Muscle layer of colon (tissue), 2 donors: ENCODE measurements at regions not wholly inside any gene's neighbourhood (a gene's known extent, or its start where the extent isn't known, plus 50 kb on each side); places are given as distances from the start of the nearest gene placed in this dataset.
"Not testable (repeated sequence)": the region's sequence is repeated elsewhere in the genome, so short reads cannot be mapped to it uniquely, and the experiment has no call there.

ENCODE experiments used
- H3K27ac ChIP-seq: one replicate; pipeline ENCODE4 v1.7.0; 2013; ENCODE audit warnings: low read depth, mild to moderate bottlenecking, low read length, moderate library complexity
- H3K27me3 ChIP-seq, 2 donors: one replicate each; pipeline ENCODE4 v1.7.0; 2013; ENCODE audit warnings: low read length in 2 of 2, mild to moderate bottlenecking in 2 of 2; ENCODE audit not compliant: insufficient read depth in 2 of 2, control insufficient read depth in 1 of 2
- H3K36me3 ChIP-seq: one replicate; pipeline ENCODE4 v1.7.0; 2013; ENCODE audit warnings: mild to moderate bottlenecking, low read length; ENCODE audit not compliant: insufficient read depth
- H3K4me1 ChIP-seq: one replicate; pipeline ENCODE4 v1.7.0; 2013; ENCODE audit warnings: mild to moderate bottlenecking, low read length; ENCODE audit not compliant: insufficient read depth
- H3K4me3 ChIP-seq, 2 donors: one replicate each; pipeline ENCODE4 v1.7.0; 2013; ENCODE audit warnings: low read length in 2 of 2, low read depth in 1 of 2, mild to moderate bottlenecking in 1 of 2, moderate library complexity in 1 of 2
- H3K9ac ChIP-seq: one replicate; pipeline ENCODE4 v1.7.0; 2013; ENCODE audit warnings: low read length
- H3K9me3 ChIP-seq: one replicate; pipeline ENCODE4 v1.7.0; 2013; ENCODE audit warnings: mild to moderate bottlenecking, low read length
- donor health status: abdominal sarcoma.
- donor health status: Adenocarcinoma of cecum.

DNA sequence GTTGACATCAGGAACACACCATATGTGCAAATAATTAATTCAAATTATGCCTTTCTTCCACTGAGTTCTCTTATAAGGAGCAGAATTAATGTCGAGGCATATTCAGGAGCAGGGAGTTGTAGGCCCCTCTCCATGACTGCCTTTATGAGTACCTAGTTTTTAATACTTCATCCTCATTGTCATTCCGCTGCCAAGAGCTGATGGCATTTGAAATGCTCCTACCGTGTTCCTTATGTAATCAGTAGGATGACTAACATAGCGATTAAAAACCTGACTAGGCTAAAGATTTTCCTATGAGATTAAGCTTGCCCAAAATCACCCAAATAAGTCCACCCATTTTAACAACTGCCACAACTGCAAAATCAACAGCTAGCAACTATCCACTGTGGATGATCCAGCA is 220.6 kb downstream of the DHX15 start:
- Histone ChIP-seq H3K36me3 (no peaks in the 10 kb centered on the region), H3K27me3 (no peaks in the 10 kb centered on the region), H3K4me3 (no peak overlapping the region), H3K9ac (no peak overlapping the region), H3K9me3 (no peaks in the 10 kb centered on the region), H3K27ac (no peak overlapping the region), H3K4me1 (no peaks in the 10 kb centered on the region)

DNA sequence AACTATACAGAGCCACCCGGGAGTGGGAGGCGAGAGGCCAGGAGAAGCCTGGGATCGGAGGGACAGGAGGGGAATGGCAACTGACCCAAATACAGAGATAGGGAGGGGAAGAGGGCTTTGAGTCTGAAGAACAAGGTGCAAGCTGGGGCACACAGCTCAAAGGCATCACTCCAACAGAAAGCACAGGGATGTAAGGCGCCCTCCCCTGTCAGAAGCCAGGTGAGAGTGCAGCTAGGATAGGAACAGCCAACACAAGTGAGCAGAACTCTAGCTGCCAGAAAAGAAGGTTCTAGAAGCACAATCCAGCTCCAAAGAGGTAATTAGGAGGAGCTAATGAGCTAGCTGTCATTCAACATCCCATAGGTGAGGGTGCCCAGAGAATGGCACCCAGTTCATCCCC is 232.2 kb downstream of the DHX15 start:
- Histone ChIP-seq H3K27ac (no peak overlapping the region), H3K36me3 (no peaks in the 10 kb centered on the region), H3K27me3 (no peaks in the 10 kb centered on the region), H3K4me3 (no peak overlapping the region), H3K9ac (no peak overlapping the region), H3K9me3 (no peaks in the 10 kb centered on the region), H3K4me1 (no peaks in the 10 kb centered on the region)

DNA sequence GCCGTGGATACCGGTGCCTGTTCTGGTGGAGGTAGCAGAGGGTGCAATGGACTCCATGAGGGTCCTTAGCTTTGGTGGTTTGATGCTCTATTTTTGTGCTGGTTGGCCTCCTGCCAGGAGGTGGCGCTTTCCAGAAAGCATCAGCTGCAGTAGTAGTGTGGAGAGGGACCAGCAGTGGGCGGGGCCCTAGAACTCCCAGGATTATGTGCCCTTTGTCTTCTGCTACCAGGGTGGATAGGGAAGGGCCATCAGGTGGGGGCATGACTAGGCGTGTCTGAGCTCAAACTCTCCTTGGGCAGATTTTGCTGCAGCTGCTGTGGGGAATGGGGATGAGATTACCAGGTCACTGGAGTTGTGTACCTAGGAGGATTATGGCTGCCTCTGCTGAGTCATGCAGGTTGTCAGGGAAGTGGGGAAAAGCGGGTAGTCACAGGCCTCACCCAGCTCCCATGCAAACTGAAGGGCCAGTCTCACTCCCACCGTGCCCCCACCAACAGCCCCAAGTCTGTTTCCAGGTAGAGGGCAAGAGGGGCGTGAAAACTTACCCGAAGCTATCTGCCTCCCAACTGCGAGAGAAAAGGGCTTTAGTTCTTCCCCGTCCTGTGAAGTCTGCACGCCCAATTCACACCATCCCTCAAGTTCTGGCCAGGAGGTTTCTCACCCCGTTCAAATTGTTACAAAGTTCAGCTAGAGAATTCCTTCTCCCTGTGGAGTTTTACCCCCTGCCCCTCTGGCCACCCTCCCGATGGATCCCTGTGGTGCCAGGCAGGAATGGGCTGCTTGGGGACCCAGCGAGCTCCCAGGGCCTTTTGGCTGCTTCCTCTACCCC is 235.0 kb downstream of the DHX15 start:
- H3K27me3 ChIP-seq, H3K4me1 ChIP-seq, H3K36me3 ChIP-seq, H3K27ac ChIP-seq, H3K9ac ChIP-seq, H3K4me3 ChIP-seq, H3K9me3 ChIP-seq: not testable (repeated sequence)

DNA sequence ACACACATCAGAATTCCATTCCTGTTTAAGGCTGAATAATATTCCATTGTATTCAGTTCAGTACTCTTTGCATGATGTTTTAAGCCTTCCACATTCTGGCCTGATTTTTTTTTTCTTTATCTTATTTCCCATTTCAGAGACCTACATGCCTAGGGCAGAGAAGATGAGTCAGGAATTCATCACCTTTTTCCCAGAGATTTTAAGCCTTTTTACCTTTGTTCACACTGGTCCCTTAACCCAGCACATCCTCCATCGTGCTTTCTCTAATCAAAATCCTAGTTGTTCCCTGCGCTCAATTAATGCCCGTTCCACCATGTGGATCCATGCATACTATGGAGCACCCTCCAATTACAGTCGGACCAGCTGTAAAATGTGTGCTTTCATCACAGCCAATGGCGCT is 245.1 kb downstream of the DHX15 start:
- Histone ChIP-seq H3K9ac (no peak overlapping the region), H3K36me3 (no peaks in the 10 kb centered on the region), H3K4me1 (no peaks in the 10 kb centered on the region), H3K9me3 (no peaks in the 10 kb centered on the region), H3K4me3 (no peak overlapping the region), H3K27ac (no peak overlapping the region), H3K27me3 (no peaks in the 10 kb centered on the region)

DNA sequence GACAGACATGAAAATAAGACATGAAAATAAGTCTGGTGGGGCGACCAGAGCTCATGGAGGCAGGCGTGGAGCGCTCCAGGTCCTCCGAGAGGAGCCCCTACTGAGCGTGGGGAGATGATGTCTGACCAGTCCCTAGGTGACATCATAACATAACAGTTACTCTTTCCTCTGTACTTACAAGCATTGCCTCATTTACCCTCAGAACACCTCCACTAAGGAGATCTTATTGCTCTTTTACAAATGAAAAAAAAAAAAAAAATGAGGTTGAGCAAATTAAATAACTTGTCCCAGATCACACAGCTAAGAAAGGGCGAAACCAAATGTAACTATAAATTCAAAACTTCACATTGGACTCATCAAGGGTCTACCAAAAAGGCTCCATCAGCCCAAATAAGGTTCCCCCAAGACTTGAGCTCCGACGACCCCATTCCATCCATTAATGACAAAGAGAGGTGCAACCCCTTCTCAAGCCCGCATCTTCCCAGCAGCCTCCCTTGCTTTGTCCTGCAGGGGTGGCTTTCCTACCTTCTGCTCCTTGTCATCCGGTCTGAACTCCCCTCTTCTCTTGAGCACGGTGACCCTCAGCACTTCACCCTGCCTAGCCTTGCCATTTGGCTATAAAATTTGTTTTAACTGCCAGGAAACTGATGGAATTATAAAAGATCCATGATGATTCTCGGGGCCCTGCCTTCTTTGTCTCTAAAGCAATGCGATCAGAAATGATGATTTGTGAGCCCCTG is 246.7 kb downstream of the DHX15 start:
- H3K9ac ChIP-seq: no peak overlapping the region
- no peaks in the 10 kb centered on the region for H3K4me1 ChIP-seq
- H3K27ac ChIP-seq: no peak overlapping the region
- no peak overlapping the region for H3K4me3 ChIP-seq
- no peaks in the 10 kb centered on the region for H3K36me3 ChIP-seq
- no peaks in the 10 kb centered on the region for H3K9me3 ChIP-seq
- no peaks in the 10 kb centered on the region for H3K27me3 ChIP-seq

DNA sequence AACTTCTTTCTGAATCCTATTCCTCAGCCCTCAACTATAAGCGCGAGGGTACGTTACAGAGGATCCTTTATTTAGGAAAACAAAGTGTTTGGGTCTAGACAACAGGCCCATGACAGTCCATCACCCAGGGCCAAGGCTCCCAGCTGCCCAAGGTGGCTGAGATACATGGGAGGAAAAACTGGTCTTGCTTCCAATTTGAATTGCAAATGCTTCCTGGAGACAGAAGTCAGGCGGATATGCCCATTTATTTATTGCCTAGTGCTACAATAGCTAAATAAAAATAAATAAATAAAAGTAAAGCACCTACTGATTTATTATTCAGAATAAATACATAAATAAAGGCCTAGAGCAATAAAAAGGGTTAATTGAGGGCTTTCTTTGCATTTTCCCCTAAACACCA is 248.7 kb downstream of the DHX15 start:
- Histone ChIP-seq H3K4me1 (no peaks in the 10 kb centered on the region), H3K9ac (no peak overlapping the region), H3K27me3 (no peaks in the 10 kb centered on the region), H3K27ac (no peak overlapping the region), H3K9me3 (no peaks in the 10 kb centered on the region), H3K36me3 (no peaks in the 10 kb centered on the region), H3K4me3 (no peak overlapping the region)

DNA sequence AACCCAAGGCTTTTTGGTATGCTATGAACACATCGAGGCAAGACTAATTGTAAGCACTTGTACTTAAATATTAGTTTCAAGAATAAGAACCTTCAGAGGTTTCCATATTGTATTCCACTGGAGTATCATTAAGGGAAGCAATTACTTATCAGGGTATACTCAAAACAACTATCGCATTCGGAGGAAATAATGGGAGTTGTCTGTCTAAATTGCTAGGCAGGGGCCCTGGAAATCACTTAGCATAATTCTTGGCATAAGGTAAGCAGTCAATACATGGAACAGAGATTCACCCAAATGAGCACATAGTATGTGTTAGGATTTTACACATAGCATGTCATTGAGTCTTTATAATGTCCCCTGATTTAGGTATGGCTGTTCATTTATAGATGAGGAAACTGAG is 249.4 kb downstream of the DHX15 start:
- no peak overlapping the region for H3K4me3 ChIP-seq
- H3K4me1 ChIP-seq: no peaks in the 10 kb centered on the region
- H3K9ac ChIP-seq: no peak overlapping the region
- no peaks in the 10 kb centered on the region for H3K27me3 ChIP-seq
- no peaks in the 10 kb centered on the region for H3K36me3 ChIP-seq
- H3K9me3 ChIP-seq: no peaks in the 10 kb centered on the region
- no peak overlapping the region for H3K27ac ChIP-seq

DNA sequence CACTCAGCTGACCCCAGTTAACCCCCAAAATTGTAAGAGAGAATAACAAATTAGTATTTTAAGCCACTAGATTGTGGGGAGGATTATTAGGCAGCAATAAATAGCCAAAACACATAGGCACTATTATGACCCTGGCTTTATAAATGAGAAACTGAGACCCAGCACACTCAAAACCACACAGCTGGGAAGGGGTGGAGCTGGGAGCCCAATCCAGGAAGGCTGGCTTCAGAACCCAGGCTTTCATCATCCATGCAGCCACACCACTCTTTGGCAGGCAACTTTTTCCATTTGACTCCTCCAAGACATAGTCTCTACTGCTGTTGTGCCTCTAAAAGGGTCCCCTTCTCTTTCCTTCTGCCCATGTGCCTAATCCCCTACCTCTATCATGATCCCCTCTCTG is 253.8 kb downstream of the DHX15 start:
- H3K9ac ChIP-seq: no peak overlapping the region
- no peaks in the 10 kb centered on the region for H3K36me3 ChIP-seq
- no peak overlapping the region for H3K4me3 ChIP-seq
- no peaks in the 10 kb centered on the region for H3K27me3 ChIP-seq
- no peaks in the 10 kb centered on the region for H3K4me1 ChIP-seq
- H3K27ac ChIP-seq: no peak overlapping the region
- no peaks in the 10 kb centered on the region for H3K9me3 ChIP-seq

DNA sequence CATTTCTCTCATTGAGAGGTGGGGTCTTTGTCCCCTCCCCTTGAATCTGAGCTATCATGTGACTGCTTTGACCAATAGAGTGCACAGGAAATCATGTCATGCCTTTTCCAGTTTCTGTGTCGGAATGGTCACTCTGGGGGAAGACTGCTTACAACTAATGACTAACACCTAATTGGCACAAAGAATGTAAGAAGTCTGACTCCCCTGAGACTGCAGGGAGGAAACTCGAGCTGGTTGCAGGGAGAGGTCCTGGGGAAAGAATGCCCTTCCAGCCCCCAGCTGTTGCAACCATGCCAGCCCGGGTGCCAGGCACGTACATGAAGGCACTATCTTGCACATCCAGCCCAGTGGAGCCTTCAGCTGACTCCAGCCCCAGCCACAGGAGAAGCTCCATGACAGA is 254.2 kb downstream of the DHX15 start:
- no peaks in the 10 kb centered on the region for H3K27me3 ChIP-seq
- no peaks in the 10 kb centered on the region for H3K9me3 ChIP-seq
- H3K9ac ChIP-seq: no peak overlapping the region
- H3K27ac ChIP-seq: no peak overlapping the region
- no peak overlapping the region for H3K4me3 ChIP-seq
- no peaks in the 10 kb centered on the region for H3K4me1 ChIP-seq
- no peaks in the 10 kb centered on the region for H3K36me3 ChIP-seq

DNA sequence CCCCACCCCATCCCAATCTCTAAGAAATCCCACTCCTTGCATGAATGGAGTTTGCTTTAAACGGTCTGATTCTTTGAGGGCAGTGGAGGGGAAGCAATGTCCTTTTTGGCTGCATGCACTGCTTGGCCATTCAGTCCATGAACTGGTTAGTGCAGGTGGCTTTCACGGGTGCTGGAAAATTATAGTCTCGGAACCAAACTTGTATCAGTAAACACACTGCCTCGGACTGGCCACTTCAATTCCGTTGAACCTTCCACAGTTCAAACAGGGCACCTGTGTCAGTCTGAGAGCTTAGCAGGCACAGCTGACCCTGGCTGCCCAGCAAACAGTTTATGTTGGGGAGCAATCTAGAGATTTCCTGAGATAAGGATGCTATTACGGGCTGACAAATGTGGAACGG is 255.6 kb downstream of the DHX15 start:
- Histone ChIP-seq H3K36me3 (no peaks in the 10 kb centered on the region), H3K4me1 (no peaks in the 10 kb centered on the region), H3K27ac (no peak overlapping the region), H3K9me3 (no peaks in the 10 kb centered on the region), H3K4me3 (no peak overlapping the region), H3K9ac (no peak overlapping the region), H3K27me3 (no peaks in the 10 kb centered on the region)

DNA sequence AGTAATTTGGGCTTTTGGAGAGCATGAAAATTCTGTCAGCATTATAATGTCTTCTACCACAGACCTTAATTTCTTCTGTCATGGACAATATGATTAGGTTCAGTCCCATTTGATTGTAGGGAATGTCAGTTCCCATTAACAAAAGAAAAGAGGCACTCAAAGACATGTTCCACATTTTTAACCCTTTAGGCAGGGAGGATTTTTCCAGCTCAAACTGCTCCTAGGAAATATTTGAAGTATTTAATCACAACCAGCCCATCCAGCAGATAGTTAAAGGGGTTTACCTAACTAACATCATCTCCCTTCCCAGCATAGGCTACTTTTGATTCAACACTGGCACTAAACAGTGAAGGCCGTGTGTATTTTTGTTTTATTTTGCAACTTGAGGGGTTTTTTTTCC is 256.0 kb downstream of the DHX15 start:
- Histone ChIP-seq H3K9me3 (no peaks in the 10 kb centered on the region), H3K27ac (no peak overlapping the region), H3K27me3 (no peaks in the 10 kb centered on the region), H3K9ac (no peak overlapping the region), H3K4me1 (no peaks in the 10 kb centered on the region), H3K4me3 (no peak overlapping the region), H3K36me3 (no peaks in the 10 kb centered on the region)

DNA sequence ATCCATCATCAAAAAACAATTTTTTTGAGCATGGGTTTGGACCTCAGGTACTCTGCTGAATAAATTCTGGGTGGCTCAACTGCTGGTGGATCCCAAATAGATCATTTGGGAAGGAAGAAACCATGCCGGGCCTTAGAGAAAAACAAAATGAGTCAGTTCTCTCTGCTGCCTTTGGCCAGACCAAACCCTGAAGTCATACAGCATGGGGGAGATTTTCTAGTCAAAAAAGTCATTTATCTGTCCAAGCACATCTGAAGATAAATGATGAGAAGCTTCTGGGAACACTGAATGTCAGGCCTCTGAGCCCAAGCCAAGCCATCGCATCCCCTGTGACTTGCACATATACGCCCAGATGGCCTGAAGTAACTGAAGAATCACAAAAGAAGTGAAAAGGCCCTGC is 261.4 kb downstream of the DHX15 start:
- H3K4me3 ChIP-seq: no peak overlapping the region
- no peaks in the 10 kb centered on the region for H3K27me3 ChIP-seq
- no peaks in the 10 kb centered on the region for H3K9me3 ChIP-seq
- H3K36me3 ChIP-seq: no peaks in the 10 kb centered on the region
- no peaks in the 10 kb centered on the region for H3K4me1 ChIP-seq
- no peak overlapping the region for H3K9ac ChIP-seq
- no peak overlapping the region for H3K27ac ChIP-seq
